ENCODE measurements at regions not wholly inside any gene's neighbourhood (a gene's known extent, or its start where the extent isn't known, plus 50 kb on each side); places are given as distances from the start of the nearest gene placed in this dataset.

DNA sequence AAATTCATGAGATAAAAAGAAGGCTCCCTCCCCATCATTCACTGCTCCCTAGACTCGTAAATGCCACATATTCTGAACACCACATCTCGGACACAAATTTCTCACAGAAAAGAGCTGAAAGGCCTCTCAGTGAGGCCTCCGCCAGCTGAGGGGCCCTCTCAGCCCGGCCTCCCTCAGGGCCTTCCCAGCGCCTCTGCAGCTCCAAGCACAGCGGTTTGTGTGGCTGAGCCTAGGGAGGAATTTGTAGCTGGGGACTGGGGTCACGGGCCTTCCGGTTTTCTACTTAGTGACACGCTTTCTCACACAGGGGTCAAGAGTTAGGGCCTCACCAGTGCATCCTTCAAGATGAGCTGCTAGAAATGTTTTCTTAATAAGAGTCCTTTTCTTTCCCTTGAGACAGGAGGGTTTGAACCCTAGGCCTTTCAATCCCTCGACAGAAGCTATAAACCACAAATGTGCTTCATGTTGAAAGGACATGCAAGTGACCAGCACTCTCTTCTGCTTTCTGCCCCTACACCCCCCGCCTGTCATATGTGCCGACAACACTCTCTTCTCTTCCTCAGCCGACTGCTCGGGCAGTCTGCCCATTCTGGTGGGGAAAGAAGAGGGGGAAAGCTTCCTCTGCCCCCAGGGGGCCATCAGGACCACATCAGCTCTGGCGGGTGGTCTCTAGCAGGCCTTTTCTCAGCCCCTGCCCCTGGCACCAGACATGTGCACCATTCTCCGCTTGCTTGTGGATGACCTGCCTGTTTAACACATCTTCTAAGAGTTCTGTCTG, 104.9 kb downstream of the CHIC2 start:
- peaks cover 16% of the 10 kb centered on the region for H3K4me1 Mint-ChIP-seq (ENCODE audit: low read depth)
- no peaks in the 10 kb centered on the region for H3K9me3 Mint-ChIP-seq (ENCODE audit: low read depth)
- H3K27ac Mint-ChIP-seq, result no peak overlapping the region
- TF ChIP-seq, protein P1, sequence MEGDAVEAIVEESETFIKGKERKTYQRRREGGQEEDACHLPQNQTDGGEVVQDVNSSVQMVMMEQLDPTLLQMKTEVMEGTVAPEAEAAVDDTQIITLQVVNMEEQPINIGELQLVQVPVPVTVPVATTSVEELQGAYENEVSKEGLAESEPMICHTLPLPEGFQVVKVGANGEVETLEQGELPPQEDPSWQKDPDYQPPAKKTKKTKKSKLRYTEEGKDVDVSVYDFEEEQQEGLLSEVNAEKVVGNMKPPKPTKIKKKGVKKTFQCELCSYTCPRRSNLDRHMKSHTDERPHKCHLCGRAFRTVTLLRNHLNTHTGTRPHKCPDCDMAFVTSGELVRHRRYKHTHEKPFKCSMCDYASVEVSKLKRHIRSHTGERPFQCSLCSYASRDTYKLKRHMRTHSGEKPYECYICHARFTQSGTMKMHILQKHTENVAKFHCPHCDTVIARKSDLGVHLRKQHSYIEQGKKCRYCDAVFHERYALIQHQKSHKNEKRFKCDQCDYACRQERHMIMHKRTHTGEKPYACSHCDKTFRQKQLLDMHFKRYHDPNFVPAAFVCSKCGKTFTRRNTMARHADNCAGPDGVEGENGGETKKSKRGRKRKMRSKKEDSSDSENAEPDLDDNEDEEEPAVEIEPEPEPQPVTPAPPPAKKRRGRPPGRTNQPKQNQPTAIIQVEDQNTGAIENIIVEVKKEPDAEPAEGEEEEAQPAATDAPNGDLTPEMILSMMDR (IDR thresholded peaks at IDR 0.05; ENCODE audit: unreplicated experiment), result no peak
- H3K4me3 Mint-ChIP-seq (ENCODE audit: low read depth), result no peak overlapping the region
- no peak for DNase-seq (ENCODE audit: low spot score, unreplicated experiment)
- peaks cover 13% of the 10 kb centered on the region for H3K27me3 Mint-ChIP-seq
- H3K36me3 Mint-ChIP-seq (ENCODE audit: insufficient read depth), result no peaks in the 10 kb centered on the region

DNA sequence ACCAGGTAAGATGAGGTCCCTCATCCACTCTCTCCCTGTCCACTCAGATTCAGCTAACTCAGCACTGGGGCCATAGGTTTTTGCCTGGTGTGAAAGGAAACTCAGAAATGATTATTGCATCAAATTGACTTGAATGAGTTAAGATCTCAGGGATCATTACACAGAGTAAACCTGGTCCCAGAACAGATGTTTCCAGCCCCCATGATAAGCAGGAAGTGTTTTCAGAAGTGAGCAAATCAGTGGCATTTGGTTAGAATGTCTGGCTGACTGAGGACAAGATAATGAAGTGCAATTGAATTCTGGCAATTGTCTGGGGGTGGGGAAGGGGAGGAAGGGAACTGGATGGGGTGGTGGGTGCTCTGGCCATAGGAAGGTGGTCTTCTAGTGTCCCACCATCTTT, 108.0 kb downstream of the CHIC2 start:
- no peaks in the 10 kb centered on the region for H3K9me3 Mint-ChIP-seq (ENCODE audit: low read depth)
- no peak overlapping the region for H3K27ac Mint-ChIP-seq
- DNase-seq (ENCODE audit: low spot score, unreplicated experiment), result no peak
- no peak overlapping the region for H3K4me3 Mint-ChIP-seq (ENCODE audit: low read depth)
- H3K27me3 Mint-ChIP-seq, result peaks cover 8% of the 10 kb centered on the region
- H3K36me3 Mint-ChIP-seq (ENCODE audit: insufficient read depth), result no peaks in the 10 kb centered on the region
- no peaks in the 10 kb centered on the region for H3K4me1 Mint-ChIP-seq (ENCODE audit: low read depth)
- TF ChIP-seq, protein P1 (IDR thresholded peaks at IDR 0.05; ENCODE audit: unreplicated experiment), result no peak

DNA sequence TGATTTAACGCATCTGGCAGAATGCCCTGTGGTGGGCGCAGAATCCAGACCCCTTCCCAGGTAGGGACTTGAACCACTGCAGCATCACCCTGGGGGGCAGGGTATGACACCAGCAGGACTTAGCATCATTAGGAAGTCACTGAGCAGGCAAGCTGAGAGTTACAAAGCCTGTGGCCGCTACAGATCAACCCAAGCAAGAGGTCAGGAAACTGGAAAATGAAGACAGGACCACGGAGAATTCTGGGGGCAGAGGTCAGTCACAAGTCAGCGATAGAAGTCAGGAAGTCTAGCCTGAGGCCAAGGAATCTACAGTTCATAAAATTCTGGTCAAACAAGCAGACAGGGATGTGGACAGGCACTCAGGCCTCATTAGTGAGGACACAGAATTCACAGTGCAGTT, 108.4 kb downstream of the CHIC2 start:
- Mint-ChIP-seq H3K9me3 (ENCODE audit: low read depth) (no peaks in the 10 kb centered on the region), H3K4me1 (ENCODE audit: low read depth) (no peaks in the 10 kb centered on the region), H3K36me3 (ENCODE audit: insufficient read depth) (no peaks in the 10 kb centered on the region), H3K27me3 (peaks cover 8% of the 10 kb centered on the region), H3K27ac (no peak overlapping the region), H3K4me3 (ENCODE audit: low read depth) (no peak overlapping the region)
- no peak for DNase-seq (ENCODE audit: low spot score, unreplicated experiment)
- TF ChIP-seq, protein P1 (IDR thresholded peaks at IDR 0.05; ENCODE audit: unreplicated experiment), result no peak

DNA sequence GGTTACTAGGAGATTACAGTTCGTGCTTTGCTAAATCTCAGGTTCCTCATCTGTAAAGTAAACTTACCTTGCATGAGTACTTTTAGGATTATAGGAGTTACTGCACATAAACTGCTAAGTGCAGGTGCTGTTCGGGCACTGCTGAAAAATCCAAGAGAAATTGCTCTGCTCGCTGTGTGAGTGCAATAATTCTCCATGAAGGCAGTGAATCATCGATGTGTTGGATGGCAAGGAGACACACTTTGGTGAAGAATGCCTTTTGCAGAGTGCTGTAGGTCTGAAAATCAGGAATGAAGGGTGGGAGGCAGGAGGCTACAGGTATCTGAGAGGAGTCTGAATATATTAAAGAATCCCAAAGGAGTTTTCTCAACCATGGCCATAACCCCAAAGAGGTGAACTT, 113.0 kb downstream of the CHIC2 start:
- no peak overlapping the region for H3K27ac Mint-ChIP-seq
- no peaks in the 10 kb centered on the region for H3K9me3 Mint-ChIP-seq (ENCODE audit: low read depth)
- H3K27me3 Mint-ChIP-seq, result peaks cover 17% of the 10 kb centered on the region
- TF ChIP-seq, protein P1 (IDR thresholded peaks at IDR 0.05; ENCODE audit: unreplicated experiment), result no peak
- H3K4me1 Mint-ChIP-seq (ENCODE audit: low read depth), result no peaks in the 10 kb centered on the region
- H3K4me3 Mint-ChIP-seq (ENCODE audit: low read depth), result no peak overlapping the region
- no peak for DNase-seq (ENCODE audit: low spot score, unreplicated experiment)
- H3K36me3 Mint-ChIP-seq (ENCODE audit: insufficient read depth), result no peaks in the 10 kb centered on the region

DNA sequence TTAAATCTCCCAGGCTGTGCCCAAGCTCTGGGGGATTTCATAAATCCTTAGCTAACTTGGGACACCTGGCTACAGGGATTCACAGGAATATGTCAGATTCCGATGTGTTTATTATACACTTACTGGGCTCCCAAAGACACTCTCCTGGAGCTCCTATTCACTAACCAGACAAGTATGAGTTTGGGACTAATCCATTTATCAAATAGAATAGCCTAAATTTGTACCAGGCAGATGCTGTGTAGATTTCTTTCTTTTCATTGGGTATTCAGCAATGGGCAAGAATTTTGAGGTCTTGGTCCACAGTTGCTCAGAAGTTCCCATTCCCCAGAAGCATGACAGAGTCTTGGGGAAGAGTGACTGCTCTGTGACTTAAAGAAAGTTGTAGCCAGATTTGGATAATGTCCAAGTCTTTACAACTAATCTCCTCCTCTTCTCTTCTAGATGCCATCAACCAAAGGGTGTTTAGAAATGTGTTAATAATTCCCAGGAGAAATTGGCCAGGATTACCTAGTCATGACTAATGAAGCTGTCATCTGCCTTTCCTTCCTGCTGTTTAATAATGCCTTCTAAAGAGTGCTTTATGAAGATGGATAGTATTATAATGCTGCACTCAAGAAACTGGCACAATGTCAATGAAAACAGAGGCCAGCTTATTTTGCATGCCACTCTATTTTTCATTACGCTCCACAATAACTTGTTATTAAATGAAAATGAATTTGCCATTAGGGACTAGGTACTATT, 120.9 kb downstream of the CHIC2 start:
- peaks cover 13% of the 10 kb centered on the region for H3K27me3 Mint-ChIP-seq
- peaks cover 11% of the 10 kb centered on the region for H3K9me3 Mint-ChIP-seq (ENCODE audit: low read depth)
- DNase-seq (ENCODE audit: low spot score, unreplicated experiment), result no peak
- no peak overlapping the region for H3K27ac Mint-ChIP-seq
- H3K4me3 Mint-ChIP-seq (ENCODE audit: low read depth), result no peak overlapping the region
- no peaks in the 10 kb centered on the region for H3K4me1 Mint-ChIP-seq (ENCODE audit: low read depth)
- peaks cover 4% of the 10 kb centered on the region for H3K36me3 Mint-ChIP-seq (ENCODE audit: insufficient read depth)
- TF ChIP-seq, protein P1 (IDR thresholded peaks at IDR 0.05; ENCODE audit: unreplicated experiment), result no peak
